GM21529 (cell line): ENCODE measurements at regions not wholly inside any gene's neighbourhood (a gene's known extent, or its start where the extent isn't known, plus 50 kb on each side); places are given as distances from the start of the nearest gene placed in this dataset.

ENCODE experiments used
- ATAC-seq: cut with Tn5 transposase; IDR thresholded peaks from one replicate; pipeline ENCODE4 v1.9.1; 2021; ENCODE audit not compliant: unreplicated experiment

DNA sequence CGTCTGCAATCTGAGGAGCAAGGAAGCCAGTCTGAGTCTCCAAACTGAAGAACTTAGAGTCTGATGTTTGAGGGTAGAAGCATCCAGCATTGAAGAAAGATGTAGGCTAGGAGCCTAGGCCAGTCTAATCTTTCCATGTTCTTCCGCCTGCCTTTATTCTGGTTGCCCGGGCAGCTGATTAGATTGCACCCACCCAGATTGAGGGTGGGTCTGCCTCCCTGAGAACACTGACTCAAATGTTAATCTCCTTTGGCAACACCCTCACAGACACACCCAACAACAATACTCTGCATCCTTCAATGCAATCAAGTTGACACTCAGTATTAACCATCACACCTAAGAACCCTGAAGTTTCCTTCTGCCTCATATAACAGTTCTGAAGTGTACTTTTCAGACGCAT lies 350.1 kb downstream of the RFPL4B start:
- no peak for ATAC-seq

DNA sequence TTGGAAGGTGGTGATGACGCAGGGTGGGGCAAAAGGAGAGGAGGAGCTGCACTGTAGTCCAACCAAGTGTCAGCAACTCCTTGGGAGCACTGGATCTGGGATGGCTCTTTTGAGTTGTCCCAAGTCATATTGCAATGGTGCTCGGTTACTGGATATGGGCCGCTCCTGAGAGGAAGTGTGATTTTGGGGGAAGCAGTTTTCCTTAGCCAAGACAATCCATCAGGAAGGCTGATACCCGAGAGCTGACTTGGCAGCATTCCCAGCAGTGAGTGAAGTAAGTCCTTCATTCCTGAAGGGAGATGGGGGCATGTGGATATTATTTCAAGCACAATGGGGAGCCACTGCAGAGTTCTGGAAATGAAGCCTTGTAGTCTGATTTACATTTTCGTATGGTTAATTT lies 354.1 kb downstream of the RFPL4B start:
- no peak for ATAC-seq

DNA sequence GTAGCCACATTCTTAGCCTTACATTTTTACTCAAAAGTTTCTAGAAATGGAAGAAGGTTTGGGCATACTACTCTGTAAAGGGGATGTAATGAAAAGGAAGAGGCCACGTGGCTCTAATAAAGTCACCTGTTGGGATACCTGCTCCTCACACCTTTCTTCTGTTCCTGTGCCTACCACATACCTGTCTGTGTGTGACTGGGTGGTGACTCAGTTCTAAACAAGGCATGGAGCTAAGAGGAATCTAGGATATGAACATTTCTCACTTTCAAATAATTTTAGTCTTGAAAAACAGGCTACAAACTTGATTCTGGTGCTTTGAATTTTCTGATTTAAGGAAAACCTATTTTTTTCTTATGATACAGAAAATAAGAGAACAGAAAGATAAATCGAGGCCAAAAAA lies 363.6 kb downstream of the RFPL4B start:
- ATAC-seq: no peak

DNA sequence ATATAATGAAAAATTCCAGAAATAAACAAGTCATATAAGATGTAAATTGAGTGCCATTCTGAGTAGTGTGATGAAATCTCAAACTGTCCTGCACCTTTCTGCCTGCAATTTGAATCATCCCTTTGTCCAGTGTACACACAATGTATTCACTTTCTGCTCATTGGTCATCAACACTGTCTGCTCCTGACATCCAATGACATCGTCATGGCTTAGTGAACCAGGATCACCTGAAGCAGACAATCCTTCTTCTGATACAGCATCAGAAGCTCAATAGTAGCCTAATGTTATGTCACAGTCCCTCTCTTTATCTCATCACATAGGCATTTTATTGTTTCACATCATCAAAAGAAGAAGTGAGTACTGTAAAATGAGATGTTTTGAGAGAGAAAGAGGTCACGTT lies 366.3 kb downstream of the RFPL4B start:
- no peak for ATAC-seq

DNA sequence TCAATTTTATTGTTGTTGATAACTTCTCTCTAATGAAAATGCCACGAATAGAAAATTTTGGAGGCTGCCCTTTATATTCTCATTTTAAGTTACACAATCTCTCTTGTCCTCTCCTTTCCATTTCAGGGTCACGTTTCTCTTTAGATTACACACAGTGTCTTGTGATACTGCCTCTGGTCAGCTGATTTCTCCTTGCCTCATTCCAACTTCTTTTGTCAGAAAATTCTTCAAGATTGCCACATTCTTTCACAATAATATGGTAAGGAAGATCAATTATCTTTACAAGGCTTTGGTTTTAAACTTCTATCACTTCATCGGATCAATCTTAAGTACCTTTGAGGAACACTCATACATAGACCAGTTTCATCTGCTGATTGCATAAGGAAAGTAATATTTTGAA lies 370.3 kb downstream of the RFPL4B start:
- no peak for ATAC-seq

DNA sequence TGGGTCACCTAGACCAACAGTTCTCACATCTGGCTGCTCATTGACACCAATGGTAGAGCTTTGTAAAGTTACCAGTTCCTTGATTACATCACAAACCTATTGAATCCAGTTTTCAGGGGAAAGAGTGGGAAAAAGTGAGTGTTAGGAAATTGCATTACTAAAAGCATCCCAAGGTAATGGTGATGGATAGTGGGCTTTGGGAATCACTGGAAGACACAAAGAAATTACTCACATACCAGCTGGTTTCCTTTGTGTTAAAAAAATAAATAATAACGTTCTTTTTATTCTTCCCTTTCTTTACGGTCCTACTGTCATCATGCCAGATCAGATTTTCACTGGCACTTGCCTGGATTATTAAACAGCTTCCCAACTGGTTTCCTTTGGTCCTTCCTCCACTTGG lies 370.7 kb downstream of the RFPL4B start:
- no peak for ATAC-seq

DNA sequence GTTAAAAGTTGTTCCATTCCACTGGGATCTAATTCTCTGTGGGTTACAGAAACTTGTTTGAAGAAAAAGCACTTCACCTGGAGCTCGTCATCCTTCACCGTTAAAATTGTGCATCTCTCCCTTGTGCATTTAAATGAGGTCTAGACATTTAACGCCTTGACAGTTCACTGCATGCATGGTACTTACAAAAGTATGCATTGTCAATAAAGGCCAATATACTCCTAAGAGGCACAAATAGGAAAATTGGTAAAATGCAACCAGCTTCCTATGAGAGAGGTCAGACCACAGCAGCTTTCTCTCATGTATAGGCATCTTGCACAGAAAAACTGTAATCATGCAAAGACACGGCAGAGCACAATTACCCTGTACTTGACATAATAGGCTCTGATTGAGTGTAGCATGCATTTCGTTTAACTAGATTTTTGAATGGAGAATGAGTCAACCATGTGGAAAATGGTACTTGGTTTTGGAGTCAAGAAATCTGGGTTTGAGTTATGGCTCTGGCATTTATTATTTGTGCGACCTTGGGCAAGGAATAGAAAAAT lies 378.5 kb downstream of the RFPL4B start:
- ATAC-seq: no peak

DNA sequence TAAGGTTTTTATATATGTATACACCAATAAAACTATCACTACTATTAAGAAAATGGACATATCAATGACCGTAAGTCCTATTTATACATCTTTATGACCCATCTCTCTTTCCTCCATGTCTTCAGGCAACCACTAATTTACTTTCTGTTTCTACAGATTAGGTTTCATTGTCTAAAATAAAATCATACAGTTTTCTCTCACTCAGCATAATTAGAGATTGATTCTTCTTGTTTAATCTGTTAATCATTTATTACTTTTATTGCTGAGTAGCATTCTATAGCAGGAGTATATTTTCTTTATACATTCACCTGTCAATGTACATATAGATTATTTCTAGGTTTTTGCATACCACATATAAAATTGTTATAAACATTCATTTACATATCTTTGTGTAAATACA lies 388.0 kb downstream of the RFPL4B start:
- no peak for ATAC-seq

DNA sequence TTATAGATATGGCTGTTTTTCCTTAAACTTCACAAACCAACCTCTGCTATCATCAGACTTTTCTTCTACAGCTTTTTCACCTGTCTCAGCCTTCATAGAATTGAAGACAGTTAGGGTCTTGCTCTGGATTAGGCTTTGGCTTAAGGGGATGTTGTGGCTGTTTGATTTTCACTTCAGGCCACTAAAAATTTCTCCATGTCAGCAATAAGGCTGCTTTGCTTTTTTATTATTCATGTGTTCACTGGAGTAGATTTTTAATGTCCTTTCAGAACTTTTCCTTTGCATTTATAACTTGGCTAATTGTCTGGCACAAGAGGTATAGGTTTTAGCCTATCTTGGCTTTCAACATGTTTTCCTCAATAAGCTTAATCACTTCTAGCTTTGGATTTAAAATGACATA lies 392.6 kb downstream of the RFPL4B start:
- ATAC-seq: no peak

DNA sequence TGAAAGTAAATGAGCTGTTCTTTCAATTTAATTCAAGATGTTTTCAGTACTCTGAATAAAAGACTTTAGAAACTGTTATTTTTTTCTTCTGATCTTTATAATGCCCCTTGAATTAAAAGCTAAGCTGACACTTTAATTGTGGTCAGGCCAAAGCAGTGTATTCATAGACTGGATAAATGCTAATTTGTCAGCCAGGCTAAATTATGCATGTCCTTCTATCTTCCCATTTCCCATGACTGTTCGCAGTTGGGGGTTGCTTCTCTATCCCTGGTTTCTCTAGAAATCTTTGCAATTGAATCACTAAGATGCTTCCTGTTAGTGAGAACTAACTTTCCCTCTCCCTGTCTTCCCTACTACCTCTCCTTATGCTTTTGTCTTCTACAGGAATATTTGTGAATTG lies 396.2 kb downstream of the RFPL4B start:
- ATAC-seq: no peak

DNA sequence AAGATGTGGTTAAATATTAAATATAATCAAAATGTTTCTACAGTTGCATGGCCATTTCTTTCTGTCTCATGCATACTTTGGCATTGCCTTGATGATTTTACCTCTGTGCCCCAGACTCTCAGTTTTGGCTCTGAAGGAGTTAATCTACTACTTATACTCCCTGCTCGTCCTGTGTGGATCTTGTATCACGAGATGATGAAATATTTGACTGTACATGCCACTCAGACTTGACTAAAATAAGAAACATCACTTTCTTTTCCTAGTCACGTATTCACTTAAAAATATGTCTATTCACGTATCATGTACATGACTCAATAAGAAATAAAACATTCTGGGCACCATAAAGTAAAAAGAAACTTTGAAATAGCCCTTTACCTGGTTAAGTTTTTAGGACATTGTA lies 397.7 kb downstream of the RFPL4B start:
- no peak for ATAC-seq

DNA sequence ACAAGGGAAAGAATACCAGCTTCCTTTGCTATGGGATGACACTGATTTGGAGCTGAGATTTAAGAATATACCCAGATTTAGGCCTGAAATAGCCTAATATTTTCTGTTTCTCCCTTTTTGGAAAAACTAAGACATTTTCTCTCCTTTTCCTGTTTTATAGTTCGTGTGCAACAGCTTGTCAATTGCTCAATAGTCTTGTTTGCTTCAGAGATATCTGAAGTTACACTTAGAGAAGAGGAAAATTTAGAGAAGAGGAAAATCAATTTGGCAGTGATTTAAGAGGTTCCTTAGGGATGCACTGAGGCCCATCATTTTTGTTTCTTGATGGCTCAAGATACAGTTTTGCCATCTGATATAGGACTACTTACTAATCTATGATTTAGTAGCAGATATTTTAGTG lies 398.6 kb downstream of the RFPL4B start:
- no peak for ATAC-seq

DNA sequence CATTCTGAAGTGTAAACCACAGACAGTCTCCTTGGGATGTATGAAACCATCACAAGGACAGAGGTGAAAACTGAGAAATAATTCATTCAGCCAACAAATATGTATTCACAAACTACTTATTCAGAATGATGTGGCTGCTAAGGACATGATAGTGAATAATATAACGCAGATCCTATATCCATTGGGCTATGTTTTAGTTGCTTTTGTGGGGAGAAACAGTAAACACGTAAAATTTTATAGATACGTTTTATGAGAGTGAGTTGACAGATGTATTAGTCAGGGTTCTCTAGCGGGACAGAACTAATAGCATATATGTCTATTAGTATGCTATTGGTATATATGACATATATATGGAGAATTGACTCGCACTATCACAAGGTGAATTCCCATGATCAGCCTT lies 402.5 kb downstream of the RFPL4B start:
- no peak for ATAC-seq

DNA sequence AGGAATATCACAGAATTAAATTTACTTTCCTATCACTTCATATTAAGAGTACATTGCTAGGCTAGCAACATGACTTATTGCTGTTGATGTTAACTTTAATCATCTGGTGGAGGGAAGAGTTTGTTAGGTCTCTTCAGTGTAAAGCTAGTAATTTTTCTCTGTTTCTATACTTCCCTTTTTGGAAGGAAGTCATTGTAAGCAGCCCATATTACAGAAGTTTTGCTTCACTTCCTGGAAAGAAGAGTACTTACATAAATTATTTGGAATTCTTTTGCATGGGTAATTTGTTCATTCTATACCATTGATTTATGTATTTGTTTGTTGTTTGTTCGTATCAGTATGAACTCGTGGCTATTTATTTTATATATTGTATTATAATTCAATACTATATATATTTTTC lies 405.2 kb downstream of the RFPL4B start:
- ATAC-seq: no peak

DNA sequence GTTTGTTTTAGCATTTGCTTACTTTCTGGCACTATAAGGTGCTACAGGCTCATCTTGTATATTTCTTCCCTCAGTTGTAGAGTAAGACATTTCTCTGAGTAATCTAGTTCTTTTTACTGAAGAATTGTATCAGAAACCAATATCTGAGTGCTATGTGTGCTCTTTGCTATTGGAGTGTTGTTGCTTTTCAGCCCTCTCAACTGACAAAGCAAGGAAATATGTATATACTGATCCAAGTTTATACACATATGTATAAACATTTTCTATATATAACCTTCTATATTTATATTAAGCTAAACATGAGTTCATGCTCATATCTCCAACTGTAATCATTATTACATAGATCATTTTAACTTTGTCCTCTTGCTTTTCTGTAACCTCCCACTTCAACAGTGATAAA lies 405.7 kb downstream of the RFPL4B start:
- no peak for ATAC-seq

DNA sequence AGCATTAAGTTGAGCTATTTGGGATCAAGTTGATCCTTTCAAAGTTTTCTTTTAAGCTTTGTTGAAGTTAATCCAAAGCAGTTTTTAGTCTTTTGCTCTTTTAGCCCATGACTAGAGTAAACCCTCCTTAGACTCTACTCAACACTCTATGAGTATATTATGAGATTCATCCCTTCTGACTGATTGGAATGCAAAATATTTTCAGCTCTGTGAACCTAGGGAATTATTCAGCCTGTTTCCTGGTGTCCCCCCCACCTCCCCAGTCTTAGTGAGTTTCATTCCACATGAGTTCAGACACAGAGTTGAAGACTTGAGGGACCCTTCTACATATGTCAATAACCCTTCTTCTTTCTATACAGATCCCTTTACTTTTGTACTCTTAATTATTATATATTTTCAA lies 413.7 kb downstream of the RFPL4B start:
- ATAC-seq: no peak

DNA sequence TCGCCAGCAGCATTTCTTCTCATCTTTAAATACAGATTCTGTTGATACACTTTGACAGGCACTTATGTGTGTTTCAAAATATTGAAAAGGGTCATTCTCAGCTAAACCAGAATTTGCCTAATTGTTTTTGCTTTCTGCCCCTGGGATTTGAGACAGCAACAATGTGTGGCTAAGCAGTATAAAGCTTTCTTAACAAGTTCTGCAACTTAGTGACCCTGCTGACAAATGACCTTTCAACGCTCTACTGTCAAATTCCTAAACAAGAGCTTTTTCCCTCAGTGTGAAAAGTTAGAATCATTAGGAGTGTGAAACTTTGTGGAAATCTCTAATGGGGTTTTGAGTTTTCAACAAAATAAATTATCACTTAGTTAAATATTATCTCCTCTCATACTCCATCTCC lies 414.6 kb downstream of the RFPL4B start:
- no peak for ATAC-seq

DNA sequence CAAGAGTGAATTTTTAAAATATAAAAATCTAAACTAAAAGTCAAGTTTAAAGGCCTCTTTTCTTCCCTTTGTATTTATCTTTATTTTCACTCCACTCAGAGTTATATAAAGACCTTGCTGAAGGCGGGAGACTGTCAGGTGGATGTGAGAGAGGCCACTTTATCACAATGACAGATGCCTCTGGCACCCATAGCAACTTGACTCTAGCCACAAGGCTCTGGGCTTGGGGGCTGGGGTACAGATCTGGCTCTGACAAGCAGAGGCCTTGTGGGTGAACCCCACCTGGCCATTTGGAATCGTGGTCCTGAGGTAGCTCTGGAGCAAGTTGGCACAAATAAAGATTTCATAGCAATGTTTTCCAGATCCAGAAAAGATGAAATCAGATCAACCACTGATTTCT lies 417.2 kb downstream of the RFPL4B start:
- ATAC-seq: no peak

DNA sequence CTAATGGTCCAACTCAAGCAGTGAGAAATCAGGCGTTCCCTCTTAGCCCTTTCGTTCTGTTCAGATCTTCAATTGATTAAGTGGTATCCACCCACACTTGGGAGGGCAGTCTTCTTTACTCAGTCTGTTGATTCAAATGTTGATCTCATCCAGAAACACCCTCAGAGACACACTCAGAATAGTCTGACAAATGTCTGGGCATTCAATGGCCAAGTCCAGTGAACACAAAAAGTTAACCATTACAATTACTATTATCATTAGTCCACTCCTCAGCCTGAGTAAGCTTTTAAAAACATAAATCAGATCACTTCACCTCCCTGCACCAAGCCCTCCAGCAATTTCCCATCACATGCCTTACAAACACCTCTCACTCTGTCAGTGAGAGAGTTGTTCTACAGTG lies 423.2 kb downstream of the RFPL4B start:
- ATAC-seq: no peak

DNA sequence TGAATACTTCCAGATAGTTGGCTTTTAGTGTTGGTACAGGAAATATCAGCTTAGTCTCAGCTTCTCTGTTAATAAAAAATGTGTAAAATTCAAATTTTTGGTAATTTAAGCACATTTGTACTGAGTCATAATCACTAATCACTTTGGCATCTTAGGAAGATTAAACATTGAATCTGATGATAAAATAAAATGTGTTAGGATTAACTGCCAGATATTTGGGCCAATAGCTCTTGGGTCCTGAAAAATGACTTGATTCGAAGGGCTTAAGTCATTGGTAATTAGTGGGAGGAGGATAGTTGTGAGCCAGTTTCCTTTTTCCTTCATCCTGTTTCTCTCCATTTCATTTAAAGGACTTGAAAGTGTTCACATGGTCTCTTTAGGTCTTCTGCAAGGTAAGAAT lies 426.1 kb downstream of the RFPL4B start:
- ATAC-seq: no peak

DNA sequence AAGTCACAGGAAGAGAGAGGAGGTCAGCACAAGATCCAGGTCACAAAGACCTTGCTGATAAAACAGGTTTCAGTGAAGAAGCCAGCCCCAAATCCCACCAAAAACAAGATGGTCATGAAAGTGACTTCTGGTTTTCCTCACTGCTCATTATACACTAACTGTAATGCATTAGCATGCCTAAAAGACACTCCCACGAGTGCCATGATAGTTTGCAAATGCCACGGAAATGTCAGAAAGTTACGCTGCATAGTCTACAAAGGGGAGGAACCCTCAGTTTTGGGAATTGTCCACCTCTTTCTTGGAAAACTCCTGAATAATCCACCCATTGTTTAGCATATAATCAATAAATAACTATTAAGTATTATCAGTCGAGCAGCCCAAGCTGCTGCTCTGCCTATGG lies 427.2 kb downstream of the RFPL4B start:
- no peak for ATAC-seq

DNA sequence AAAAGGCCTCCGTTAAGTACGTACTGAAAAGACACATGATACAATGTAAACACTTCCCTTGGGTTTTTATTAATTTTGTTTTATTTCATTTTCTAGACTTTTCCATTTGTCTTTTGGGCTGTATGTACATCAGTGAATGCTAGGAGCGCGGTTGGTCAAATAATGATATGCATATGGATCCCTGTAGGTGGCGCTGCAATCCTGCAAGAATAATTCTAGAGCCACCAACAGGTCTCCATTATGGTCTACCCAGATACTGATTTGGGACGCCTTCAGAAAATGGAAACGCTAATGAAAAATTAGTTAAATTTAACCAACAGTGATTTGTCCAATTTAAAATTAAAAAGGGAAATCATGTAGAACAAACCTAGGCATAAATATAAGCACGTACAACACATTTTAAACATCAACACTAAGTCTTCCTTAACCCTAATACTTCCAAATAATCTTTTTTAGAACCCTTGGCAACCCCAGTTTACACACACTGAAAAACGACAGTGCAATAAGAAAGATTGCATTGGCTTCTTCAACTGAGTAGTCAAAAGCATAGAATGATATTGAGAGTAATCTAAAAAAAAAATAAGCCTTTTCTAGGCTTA lies 433.5 kb downstream of the RFPL4B start:
- peak; percentile 98 for ATAC-seq

DNA sequence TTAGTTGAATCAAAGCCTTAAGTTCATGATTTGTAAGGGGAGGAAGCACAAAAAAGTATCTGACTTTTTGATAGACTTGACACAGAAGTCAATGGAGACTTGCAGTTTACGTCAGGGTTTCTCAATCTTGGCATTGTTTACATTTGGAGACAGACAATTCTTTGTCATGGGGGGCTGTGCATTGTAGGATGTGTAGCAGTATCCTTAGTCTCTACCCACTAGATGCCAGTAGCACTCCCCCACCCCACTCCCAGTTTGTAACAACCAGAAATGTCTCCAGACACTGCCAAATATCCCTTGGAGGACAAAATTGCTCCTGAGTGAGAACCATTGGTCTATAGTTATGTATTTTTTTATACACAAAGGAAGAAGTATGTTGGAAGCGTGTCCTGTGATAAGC lies 434.1 kb downstream of the RFPL4B start:
- ATAC-seq: no peak

DNA sequence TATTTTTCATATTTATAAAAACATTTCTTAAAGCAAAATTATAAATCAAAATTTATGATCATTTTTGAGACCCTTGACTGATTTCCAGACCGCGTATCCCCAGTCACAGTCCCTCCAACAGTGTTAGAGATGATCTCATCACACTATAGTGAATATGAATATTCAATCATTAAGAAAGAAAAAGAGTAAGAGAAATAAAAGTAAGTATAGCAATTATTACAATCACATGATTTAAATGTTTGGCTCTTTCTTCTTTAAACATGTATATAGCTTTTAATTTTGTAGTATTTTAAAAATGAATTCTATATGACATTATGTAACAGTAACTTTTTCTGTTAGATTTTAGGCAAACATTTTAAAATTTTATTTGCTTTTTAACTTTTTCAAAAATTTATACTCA lies 438.3 kb downstream of the RFPL4B start:
- ATAC-seq: no peak
